DLD1 (cell line): ENCODE measurements at regions not wholly inside any gene's neighbourhood (a gene's known extent, or its start where the extent isn't known, plus 50 kb on each side); places are given as distances from the start of the nearest gene placed in this dataset.

Experiments used
- in situ Hi-C: cut with HindIII; loops from 2 replicates; pipeline ENCODE4 v1.10.0; 2017; ENCODE audit warnings: low sequenced_read_pairs

GRCh38 chr13:34431827-34432581 is 510.1 kb upstream of the NBEA start:
- in situ Hi-C loops: no loop called here

GRCh38 chr13:34435338-34435737 is 506.7 kb upstream of the NBEA start:
- in situ Hi-C loops: no loop called here

DNA sequence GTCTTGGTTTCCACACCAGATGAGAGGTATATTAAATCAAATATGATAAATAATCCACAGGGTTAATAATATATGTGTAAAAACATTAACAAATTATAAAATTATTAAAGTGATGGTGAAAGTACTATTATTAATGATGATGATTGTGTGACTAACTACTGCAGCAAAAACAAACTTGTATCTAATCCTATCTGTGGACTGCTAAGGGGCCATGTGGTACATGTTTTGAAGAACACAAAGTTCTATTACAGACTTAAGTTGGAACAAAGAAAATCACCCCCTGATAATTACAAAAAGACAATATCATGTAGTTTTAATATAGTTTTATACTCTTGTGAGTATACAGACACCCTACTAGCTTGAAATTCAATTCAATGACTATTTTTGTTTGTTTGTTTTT is 504.2 kb upstream of the NBEA start:
- in situ Hi-C loops: no loop called here

DNA sequence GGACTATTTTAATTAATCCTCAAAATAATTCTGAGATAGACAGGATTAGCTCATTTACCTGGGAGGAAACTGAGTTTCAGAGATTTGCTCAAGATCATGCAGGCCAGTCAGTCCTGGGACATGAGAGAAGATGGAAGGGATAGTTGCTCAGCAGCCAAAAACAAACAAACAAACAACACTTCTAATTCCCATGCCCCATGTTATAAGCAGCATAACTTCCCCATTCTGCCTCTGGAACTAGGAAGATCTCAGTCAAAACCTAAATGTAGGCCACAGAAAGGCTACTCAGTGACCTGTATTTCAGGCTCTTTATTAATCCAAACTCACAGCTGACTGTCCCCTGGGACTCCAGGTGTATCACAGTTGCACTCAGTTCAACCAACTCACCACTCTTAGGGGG is 489.2 kb upstream of the NBEA start:
- in situ Hi-C loops: no loop called here

GRCh38 chr13:34458756-34459715 is 483.0 kb upstream of the NBEA start:
- in situ Hi-C loops: no loop called here

DNA sequence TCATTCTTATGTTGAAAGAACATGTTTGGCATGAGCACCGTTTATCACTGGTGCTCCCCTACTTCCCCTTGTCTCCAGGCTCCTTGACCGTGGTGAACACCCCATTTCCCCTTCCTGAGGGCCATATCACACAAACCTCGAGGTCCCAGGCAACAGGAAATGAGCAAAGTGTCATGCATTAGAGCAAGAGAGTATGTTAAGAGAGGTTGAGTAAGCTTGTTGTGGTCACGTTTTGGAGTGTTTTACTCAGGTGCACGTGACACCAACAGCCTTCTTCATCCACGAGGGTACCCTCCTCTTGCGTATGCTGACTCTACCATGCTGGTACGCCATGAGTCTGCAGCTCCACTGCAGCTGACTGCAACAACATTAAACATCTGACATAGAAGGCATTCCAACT is 482.2 kb upstream of the NBEA start:
- in situ Hi-C loops: no loop called here

DNA sequence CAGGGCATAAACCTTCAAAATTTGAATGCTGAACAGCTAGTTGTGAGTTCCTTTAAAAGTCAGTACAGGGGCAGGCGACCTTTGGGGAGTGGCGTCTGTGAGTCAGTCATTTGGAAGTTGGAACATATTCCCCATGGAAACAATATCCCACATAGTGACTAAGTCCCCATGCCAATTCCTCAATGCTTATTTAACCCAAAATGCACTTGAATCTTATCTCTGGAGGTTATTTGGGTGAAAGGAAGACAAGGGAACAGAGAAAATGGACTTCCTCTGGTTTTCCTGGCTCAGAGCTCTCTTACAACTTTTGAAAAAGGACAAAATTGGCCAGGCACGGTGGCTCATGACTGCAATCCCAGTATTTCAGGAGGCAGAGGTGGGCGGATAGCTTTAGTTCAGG is 479.2 kb upstream of the NBEA start:
- in situ Hi-C loops: no loop called here

DNA sequence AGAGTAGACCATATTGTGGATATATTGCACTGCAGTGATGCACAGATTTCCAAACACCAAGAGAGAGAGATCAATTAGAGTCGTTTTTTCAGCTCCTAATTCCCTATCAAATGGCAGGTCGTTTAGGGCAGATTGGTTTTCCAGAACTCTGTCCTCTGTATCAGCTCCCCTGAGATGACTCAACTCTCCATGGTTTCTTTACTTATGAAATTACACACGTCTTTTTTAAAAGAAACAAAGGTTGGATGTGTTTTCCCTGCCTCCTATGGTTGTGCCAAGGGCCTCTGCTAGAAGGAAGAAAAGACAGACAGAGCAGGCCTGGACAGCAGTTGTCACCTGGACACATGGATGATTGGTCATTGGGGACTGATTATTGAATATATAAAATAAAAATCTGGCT is 478.1 kb upstream of the NBEA start:
- in situ Hi-C loops: no loop called here

GRCh38 chr13:34465423-34465922 is 476.6 kb upstream of the NBEA start:
- in situ Hi-C loops: no loop called here

DNA sequence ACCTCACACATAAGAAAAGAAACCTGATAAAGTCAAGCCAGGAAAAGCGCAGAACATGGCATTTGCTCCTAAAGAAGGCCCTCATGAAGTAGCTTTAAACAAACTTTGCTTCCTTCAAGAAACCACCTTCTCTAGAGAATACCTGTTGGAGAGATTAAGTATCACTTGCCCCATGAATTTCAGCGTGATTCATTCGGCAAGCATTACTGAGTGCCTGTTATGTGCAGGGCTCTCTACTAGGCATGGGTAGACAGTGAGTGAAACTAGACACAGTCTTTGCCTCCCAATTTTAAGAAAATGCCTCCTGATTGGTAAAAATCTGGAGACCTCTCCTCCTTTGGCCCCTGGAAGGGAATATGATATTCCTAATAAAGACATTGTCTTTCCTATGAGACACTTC is 475.8 kb upstream of the NBEA start:
- in situ Hi-C loops: no loop called here

DNA sequence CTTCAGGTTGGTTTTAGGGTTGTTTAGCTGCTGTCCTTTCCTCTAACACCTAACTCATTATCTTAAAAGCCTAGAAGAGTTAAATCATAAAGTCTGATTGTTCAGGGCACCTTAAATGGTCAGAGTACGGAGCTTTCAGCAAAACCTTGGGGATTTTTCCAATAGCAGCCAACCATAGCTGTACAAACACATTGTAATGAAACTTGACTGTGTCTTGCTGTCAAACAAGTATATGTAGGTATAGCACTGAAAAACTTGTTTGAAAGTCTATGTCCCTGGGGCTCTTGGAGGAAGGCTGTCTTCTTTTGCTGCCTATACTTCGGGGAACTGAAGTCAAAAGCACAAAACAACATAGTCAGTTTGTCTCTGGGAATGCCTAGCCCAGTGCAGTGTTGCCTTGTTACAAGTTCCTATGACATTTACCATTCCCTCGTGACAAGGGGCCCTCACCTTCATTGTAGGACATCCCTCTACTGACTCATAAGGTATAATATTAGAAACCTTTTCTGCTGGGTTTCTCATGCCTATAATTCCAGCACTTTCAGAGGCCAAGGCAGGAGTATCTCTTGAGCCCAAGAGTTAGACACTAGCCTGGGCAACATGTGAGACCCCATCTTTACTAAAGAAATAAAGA is 474.5 kb upstream of the NBEA start:
- in situ Hi-C loops: no loop called here

DNA sequence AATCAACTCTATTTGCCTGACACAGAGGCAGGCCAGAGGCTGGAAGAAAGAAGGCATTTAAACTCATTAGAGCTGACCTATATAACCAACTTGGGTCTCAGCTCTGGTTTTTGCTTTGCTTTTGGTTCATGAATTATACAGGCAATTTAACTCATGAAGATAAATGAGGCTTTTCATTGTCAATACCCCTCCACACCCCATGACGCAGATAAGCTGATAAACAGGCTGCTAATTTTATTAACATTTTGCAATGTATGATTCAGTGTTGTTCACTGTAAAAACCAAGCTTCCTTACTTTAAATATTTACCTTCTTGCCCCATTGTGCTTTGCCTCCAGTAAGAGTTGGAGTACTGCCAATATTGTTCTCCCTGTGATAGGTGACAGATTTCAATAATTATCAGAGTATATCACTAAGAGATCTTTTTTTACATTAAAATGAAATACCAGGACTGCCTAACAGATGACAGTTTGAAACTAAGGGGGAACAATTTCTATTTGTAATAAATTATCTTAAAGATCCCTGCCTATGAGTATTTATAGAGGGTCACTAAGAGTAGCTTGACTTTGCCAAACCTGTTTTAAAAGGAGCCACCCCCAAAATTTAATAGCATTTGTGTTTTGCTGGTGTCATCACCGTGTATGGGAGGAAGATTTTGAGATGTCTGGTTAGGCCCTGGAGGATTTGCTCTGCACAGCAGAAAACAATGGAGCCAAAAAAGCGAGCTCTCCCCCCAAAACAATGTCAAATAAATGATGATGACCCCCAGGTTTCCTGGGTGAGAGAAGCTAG is 472.7 kb upstream of the NBEA start:
- in situ Hi-C loops: no loop called here

- in situ Hi-C loops: no loop called here
These were observed 467.7 kb upstream of the NBEA start for GRCh38 chr13:34474187-34474868.

DNA sequence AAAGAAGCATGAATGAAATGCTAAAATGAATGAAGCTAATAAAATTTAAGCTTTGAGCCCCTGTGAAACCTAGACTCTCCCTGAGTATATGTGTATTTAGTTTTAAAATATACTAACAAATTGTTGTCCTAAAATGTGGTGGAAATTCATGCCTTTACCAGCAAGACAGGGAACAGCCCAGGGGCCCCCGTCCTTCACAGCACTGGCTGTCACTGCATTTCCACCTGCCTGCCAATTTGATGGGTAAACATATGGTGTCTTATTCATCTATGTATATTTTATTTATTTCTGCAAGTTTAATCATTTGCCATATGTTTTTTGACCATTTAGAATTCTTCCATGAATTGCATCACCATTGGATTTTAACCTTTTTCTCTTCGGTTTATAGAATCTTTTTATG is 463.7 kb upstream of the NBEA start:
- in situ Hi-C loops: no loop called here

- in situ Hi-C loops: no loop called here
These were observed 440.1 kb upstream of the NBEA start for GRCh38 chr13:34502011-34502410.

DNA sequence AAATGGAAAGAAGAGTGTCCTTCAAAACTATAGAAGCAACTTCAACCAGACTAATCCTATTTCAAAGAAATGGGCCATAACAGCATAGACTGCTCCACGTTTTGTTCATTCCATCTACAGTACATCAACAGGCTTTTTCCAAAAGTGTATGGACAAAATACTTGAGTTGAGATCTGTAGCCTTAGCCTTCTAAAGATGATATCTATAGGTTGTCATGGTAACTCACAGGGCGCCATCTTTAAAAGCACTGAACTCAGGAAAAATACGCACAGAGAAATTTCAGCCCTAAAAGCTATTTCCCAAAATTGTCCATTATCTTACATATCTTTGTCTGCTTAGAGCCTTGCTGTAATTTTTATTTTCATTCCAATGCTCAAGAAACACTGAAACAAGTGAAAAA is 439.4 kb upstream of the NBEA start:
- in situ Hi-C loops: no loop called here

GRCh38 chr13:34506796-34507195 is 435.3 kb upstream of the NBEA start:
- in situ Hi-C loops: no loop called here

DNA sequence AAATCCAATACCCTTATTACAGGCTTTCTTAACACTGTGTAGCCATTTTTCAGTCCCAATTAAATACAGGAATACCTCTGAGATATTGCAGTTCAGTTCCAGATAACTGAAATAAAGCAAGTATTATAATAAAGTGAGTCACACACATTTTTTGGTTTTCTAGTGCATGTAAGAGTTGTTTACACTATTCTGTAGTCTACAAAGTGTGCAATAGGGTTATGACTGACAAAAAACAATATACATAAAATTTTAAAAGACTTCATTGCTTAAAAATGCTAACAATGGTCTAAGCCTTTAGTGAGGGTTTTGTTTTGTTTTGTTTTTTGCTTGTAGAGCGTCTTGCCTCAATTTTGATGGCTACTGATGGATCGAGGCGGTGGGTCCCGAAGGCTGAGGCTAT is 434.4 kb upstream of the NBEA start:
- in situ Hi-C loops: no loop called here

DNA sequence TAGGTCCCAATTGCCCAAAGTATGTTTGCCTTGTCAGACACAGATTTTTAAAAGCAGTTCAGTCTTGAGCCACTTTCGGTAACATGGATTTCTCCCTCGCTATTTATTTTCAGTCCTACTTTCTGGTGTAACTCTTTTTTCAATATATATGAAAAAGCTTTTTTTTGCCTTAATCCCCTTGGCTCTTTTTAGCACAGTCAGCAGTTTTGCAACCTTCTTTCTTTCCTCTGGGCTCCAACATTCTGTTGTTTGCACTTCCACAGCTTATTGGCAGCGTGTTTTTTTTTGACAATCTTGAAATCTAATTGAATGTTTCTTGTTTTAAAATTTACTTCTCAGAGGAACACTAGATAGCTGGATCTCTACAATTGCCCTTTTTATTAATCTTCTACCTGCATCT is 429.3 kb upstream of the NBEA start:
- in situ Hi-C loops: no loop called here

- in situ Hi-C loops: no loop called here
These were observed 428.5 kb upstream of the NBEA start for GRCh38 chr13:34513526-34513925.
